ENCODE measurements at regions not wholly inside any gene's neighbourhood (a gene's known extent, or its start where the extent isn't known, plus 50 kb on each side); places are given as distances from the start of the nearest gene placed in this dataset.

GRCh38 chr5:124822647-124823046 is 76.2 kb upstream of the ZNF608 start:
- CTCF ChIA-PET: no interaction called here
- no peak for DNase-seq (ENCODE audit: low read depth, low spot score)
- TF ChIP-seq, protein P1, sequence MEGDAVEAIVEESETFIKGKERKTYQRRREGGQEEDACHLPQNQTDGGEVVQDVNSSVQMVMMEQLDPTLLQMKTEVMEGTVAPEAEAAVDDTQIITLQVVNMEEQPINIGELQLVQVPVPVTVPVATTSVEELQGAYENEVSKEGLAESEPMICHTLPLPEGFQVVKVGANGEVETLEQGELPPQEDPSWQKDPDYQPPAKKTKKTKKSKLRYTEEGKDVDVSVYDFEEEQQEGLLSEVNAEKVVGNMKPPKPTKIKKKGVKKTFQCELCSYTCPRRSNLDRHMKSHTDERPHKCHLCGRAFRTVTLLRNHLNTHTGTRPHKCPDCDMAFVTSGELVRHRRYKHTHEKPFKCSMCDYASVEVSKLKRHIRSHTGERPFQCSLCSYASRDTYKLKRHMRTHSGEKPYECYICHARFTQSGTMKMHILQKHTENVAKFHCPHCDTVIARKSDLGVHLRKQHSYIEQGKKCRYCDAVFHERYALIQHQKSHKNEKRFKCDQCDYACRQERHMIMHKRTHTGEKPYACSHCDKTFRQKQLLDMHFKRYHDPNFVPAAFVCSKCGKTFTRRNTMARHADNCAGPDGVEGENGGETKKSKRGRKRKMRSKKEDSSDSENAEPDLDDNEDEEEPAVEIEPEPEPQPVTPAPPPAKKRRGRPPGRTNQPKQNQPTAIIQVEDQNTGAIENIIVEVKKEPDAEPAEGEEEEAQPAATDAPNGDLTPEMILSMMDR (IDR thresholded peaks at IDR 0.05; ENCODE audit: insufficient read depth, low read length, missing control alignments): no peak
- no peak overlapping the region for H3K4me3 ChIP-seq (ENCODE audit: low read depth, low read length)
- POLR2A ChIA-PET: no interaction called here

- CTCF ChIA-PET: no interaction called here
- H3K4me3 ChIP-seq (ENCODE audit: low read depth, low read length): no peak overlapping the region
- POLR2A ChIA-PET: no interaction called here
- DNase-seq (ENCODE audit: low read depth, low spot score): no peak
- TF ChIP-seq, protein P1 (IDR thresholded peaks at IDR 0.05; ENCODE audit: insufficient read depth, low read length, missing control alignments): no peak
These were observed 76.9 kb upstream of the ZNF608 start for GRCh38 chr5:124823380-124823779.

DNA sequence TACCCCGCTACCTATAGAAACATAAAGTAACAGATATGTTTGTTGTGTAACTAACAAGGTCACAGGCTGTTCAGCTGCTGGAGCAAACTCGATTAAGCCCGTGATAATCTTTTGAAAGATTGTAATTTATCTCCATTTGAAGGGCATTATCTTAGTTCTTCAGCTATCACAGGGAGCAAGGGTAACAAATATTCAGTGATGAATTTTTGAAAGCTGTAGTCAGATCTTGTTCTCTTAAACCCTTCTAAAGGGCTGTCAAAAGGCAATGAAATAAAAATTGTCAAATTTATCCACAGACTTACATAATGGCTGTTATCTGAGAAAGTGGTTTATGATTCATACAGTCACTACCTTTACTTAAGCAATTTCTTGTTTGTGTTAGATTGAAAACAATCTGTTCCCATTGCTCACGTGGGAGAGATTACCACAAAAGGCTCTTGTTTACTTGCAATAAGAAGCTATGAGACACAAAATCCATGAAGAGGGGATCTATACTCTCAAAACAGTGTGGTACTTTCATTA is 78.3 kb upstream of the ZNF608 start:
- H3K4me3 ChIP-seq (ENCODE audit: low read depth, low read length): no peak overlapping the region
- no peak for DNase-seq (ENCODE audit: low read depth, low spot score)
- CTCF ChIA-PET: no interaction called here
- POLR2A ChIA-PET: no interaction called here
- TF ChIP-seq, protein P1 (IDR thresholded peaks at IDR 0.05; ENCODE audit: insufficient read depth, low read length, missing control alignments): no peak

- TF ChIP-seq, protein P1 (IDR thresholded peaks at IDR 0.05; ENCODE audit: insufficient read depth, low read length, missing control alignments): no peak
- ChIA-PET CTCF (no interaction called here), POLR2A (no interaction called here)
- H3K4me3 ChIP-seq (ENCODE audit: low read depth, low read length): no peak overlapping the region
- no peak for DNase-seq (ENCODE audit: low read depth, low spot score)
These were observed 79.0 kb upstream of the ZNF608 start for GRCh38 chr5:124825250-124825982.

DNA sequence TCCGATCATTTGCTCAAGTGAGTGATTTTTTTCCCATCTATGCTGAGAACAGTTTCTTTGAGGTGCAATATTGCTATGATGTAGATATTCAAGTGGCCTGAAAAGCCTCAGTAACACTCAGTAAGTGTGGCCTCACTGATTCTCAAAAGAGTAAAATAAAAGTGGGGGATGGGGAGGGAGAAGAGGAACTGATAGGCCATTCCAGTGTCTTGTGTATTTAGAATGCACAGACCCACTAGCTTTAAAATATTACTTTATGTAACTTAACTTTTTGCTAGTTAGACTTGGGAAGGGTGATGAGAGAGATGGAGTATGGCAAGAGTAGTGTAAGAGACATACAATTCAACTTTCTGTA is 79.5 kb upstream of the ZNF608 start:
- no peak for DNase-seq (ENCODE audit: low read depth, low spot score)
- H3K4me3 ChIP-seq (ENCODE audit: low read depth, low read length): no peak overlapping the region
- ChIA-PET POLR2A (no interaction called here), CTCF (no interaction called here)
- TF ChIP-seq, protein P1 (IDR thresholded peaks at IDR 0.05; ENCODE audit: insufficient read depth, low read length, missing control alignments): no peak

DNA sequence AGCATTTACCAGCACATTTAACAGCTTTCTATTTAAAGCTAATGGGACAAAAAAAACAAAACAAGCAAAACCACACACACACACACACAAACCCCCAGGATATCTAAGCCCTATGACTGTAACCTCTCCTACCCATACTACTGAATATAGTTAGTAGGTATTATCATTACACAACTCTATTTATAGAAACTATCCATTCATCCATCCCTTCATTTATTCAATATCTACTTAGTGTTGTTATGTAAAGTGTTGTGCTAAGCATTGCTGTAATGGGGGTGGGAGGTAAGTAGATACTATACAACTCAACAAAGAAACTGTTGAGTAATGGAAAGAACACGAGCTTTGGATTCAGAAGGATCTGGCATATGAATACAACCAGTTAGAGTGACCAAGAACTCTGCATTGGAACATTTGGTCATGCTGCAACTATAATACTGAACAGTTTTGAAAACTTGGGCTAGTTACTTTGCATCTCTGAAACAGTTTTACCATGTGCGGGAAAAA is 82.3 kb upstream of the ZNF608 start:
- POLR2A ChIA-PET: no interaction called here

More for the DNA sequence above, 82.3 kb upstream of the ZNF608 start:
- CTCF ChIA-PET: no interaction called here
- no peak for DNase-seq (ENCODE audit: low read depth, low spot score)
- H3K4me3 ChIP-seq (ENCODE audit: low read depth, low read length): no peak overlapping the region
- TF ChIP-seq, protein P1 (IDR thresholded peaks at IDR 0.05; ENCODE audit: insufficient read depth, low read length, missing control alignments): no peak
